NCI-H2029 treated with DMSO at 0.1 percent for 48 hours (cell line): ENCODE measurements at regions not wholly inside any gene's neighbourhood (a gene's known extent, or its start where the extent isn't known, plus 50 kb on each side); places are given as distances from the start of the nearest gene placed in this dataset.

Experiments used
- DNase-seq: peaks from one replicate; lab custom pipeline; 2025; lab: John Stamatoyannopoulos, UW

DNA sequence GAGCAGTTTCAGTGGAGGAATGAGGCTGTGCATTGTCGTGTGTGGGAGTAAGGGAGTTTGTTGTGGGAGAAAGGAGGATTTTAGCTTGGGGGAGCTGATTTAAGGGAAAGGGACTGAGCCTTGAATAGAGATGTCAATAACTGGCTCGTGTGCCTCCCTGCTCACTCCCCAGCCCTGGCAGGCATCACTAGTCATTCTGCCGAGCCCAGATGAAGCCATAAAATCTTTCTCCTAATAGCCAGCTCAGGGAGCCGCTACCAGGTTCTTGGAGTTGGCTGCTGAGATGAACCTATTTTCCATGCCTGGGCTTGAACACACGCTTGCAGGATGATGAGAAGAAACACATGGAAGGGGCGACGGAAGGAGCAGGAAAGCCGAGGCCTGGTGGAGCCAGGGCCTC, 65.0 kb upstream of the POU3F1 start:
- no peak for DNase-seq

DNA sequence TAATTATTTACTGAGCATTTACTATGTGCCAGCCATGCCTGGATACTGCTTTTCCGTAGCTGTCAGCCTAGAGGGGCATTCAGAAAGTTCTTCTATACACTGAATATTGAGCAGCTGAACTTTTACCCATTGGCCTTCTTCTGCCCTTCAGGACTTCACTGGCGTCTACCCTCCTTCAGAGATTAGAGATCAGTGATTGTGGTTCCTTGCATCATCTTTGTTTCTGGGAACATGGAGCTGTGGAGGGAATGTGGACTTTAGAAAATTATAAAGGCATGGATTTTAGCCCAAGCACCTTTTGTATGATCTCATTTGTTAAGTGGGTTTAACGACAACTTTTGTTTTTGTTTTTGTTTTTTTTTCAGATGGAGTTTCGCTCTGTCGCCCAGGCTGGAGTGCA, 58.7 kb upstream of the POU3F1 start:
- DNase-seq, result no peak

DNA sequence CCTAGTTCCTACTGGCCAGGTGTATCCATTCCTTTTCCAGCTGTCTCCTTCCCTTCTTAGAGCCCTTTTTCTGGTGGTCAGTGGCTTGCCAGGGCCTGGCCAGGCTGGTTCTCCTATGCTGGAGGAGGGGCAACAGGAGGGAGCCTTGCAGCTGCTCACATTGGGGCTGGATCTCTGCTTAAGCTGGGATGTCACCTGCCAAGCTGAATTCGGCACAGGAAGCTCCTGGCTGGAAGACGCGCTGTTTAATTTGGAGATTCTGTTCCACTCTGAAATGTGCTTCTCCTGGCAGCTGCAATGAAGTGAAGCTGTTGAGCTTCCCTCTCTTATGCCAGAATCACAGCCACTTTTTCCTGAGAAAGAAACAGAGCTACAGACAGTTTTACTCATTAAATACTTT, 56.0 kb upstream of the POU3F1 start:
- DNase-seq, result no peak

DNA sequence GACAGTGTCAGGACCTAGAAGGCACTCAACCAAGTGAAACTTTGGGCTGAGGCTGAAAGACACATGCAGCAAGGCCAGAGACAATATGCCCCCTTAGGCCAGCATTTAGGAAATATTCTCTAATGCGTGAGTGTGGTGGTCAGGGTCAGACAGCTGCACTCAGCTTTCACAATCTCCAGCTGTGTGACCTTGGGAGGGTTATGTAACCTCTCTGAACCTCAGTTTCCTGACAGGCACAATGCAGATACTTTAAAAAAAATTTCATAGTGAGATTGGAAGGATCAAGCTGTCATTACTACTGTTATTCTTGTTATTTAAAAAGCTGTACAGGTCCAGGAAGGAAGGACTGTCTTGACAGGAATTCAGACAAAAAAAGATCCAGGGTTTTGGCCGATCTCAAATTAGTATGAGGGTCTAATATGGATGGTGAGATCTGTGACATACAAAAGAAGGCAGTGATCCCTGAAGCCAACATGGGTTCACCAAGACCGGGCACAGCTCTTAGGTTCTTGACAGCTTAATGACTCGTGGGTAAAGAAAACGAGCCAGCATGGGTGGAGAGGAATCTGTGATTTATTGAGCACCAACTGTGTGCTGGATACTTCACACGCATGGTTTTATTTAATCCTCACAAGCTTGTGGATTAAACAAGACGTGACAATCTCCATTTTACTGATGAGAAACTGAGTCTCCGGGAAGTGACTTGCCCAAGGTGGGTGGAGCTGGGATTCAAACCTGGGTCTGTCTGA, 54.6 kb upstream of the POU3F1 start:
- no peak for DNase-seq

DNA sequence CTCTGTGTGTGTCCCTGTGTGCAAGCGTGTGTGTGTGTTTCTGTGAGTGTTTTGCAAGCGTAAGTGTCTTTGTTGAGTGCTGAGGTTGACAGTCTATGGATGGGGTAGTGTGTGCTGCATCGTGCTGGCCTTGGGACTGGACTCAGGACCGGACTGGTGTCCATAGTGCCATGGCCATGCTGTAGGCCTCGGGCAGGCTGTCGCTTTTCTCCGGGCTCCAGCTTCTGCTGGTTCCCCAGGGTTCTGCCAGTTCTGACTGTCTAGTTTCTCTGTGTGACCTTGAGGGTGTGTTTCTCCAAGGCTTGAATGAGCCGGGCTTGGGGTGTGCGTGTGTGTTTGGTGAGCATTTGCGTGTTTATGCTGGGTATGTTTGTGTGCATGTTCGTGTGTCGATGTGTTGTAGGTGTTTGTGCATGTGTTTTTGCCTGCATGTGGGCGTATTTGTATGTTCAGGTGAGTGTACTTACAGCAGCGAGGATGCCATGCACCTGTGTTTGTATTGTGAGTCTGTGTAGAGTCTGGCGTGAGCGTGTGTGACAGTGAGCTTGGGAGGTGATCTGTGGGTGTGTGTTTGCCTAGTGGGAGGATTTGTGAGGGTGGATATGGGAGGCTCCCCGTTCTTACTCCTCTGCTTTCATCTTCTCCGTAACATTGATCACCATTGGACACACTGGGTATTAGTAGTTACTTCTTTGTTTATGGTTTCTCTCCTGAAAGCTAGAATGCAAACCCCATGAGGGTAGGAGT, 51.7 kb upstream of the POU3F1 start:
- no peak for DNase-seq

DNA sequence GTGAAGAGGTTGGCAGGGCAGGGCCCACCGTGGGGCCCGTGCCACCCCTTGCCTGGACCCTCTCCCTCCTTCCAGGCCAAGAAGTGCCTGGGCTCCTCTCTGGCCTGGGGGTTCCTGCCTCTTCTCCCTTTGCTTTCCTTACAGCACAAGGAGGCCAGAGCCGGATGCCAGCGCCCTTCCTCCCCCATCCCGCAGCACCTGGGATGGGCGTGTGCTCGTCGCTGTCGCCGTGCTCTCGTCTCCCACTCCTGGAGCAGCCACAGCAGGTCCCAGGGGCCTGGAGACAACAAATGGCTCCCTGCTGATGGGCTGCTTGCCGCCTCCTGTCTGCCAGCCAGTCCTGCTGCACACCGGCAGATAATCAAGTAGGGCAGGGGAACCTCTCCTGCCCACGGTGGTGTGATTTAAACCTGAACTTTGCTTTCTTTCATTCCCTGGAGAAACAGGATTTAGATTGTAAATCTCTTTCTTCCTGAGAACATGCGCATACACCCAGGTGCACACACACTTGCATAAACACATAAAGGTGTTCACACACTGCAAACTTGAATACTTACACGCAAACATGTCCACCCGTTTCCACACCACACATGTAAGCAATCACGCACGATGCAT, 50.8 kb upstream of the POU3F1 start:
- DNase-seq, result no peak
